Suppressor macrophage treated with lipopolysaccharide for 1 hour (primary cell): ENCODE measurements at regions not wholly inside any gene's neighbourhood (a gene's known extent, or its start where the extent isn't known, plus 50 kb on each side); places are given as distances from the start of the nearest gene placed in this dataset.
"Not testable (repeated sequence)": the region's sequence is repeated elsewhere in the genome, so short reads cannot be mapped to it uniquely, and the experiment has no call there.

ENCODE experiments used
- DNase-seq, 3 donors: peaks; one replicate each; pipeline ENCODE4 v3.0.0-alpha.2; 2020 to 2022

- DNase-seq: not testable (repeated sequence)
Measured at GRCh38 chr2:97302881-97303280, 189.9 kb downstream of the ANKRD36 start.

GRCh38 chr2:97301771-97302170 lies 188.8 kb downstream of the ANKRD36 start:
- not testable (repeated sequence) for DNase-seq
